ENCODE measurements at regions not wholly inside any gene's neighbourhood (a gene's known extent, or its start where the extent isn't known, plus 50 kb on each side); places are given as distances from the start of the nearest gene placed in this dataset.
A peak's percentile ranks its signal among the peaks of the same experiment; 100 is the strongest.
"Not testable (repeated sequence)": the region's sequence is repeated elsewhere in the genome, so short reads cannot be mapped to it uniquely, and the experiment has no call there.

GRCh38 chrX:44675362-44676024 lies 132.8 kb upstream of the FUNDC1 start:
- DNase-seq (ENCODE audit: low read depth, low spot score), result peak; percentile 7

- no peak for DNase-seq (ENCODE audit: low read depth, low spot score)
Observed at GRCh38 chrX:44674906-44675305, 132.2 kb upstream of the FUNDC1 start.

- DNase-seq (ENCODE audit: low read depth, low spot score), result no peak
Observed at GRCh38 chrX:44669626-44670025, 127.0 kb upstream of the FUNDC1 start.

GRCh38 chrX:44667771-44668170 lies 125.1 kb upstream of the FUNDC1 start:
- DNase-seq (ENCODE audit: low read depth, low spot score), result no peak

GRCh38 chrX:44657718-44658246 lies 115.1 kb upstream of the FUNDC1 start:
- DNase-seq (ENCODE audit: low read depth, low spot score), result not testable (repeated sequence)

- no peak for DNase-seq (ENCODE audit: low read depth, low spot score)
Observed at GRCh38 chrX:44651358-44651757, 108.7 kb upstream of the FUNDC1 start.

GRCh38 chrX:44643723-44644122 lies 101.1 kb upstream of the FUNDC1 start:
- DNase-seq (ENCODE audit: low read depth, low spot score), result no peak

- DNase-seq (ENCODE audit: low read depth, low spot score), result no peak
Observed at GRCh38 chrX:44637282-44637681, 94.6 kb upstream of the FUNDC1 start.

- no peak for DNase-seq (ENCODE audit: low read depth, low spot score)
Observed at GRCh38 chrX:44621078-44621477, 78.4 kb upstream of the FUNDC1 start.

- DNase-seq (ENCODE audit: low read depth, low spot score), result no peak
Observed at GRCh38 chrX:44619039-44619438, 76.4 kb upstream of the FUNDC1 start.

GRCh38 chrX:44596277-44596676 lies 53.6 kb upstream of the FUNDC1 start:
- no peak for DNase-seq (ENCODE audit: low read depth, low spot score)
